Vagina (tissue), 2 donors: ENCODE measurements at regions not wholly inside any gene's neighbourhood (a gene's known extent, or its start where the extent isn't known, plus 50 kb on each side); places are given as distances from the start of the nearest gene placed in this dataset.

Experiments used
- POLR2A ChIP-seq, 2 donors: fragments of 450-650 bp; IDR thresholded peaks; one replicate each; pipeline ENCODE4 v1.6.1; 2017; ENCODE audit warnings: antibody characterized with exemption in 2 of 2, mild to moderate bottlenecking in 2 of 2, moderate library complexity in 2 of 2
- POLR2AphosphoS5 ChIP-seq, 2 donors: sonication (generic); formaldehyde crosslinking; IDR thresholded peaks; one replicate each; pipeline ENCODE4 v1.9.0; 2017; ENCODE audit warnings: antibody characterized with exemption in 2 of 2, mild to moderate bottlenecking in 2 of 2, low read depth in 1 of 2; ENCODE audit not compliant: insufficient read depth in 1 of 2
- TF ChIP-seq, protein P1 (sequence below), 3 experiments: fragments of 450-650 bp in 2 of 3; fragments of 200-600 bp in 1 of 3; sonication (generic) in 1 of 3; IDR thresholded peaks; one replicate each; pipeline ENCODE4 v1.5.1; 2017 to 2019; ENCODE audit warnings: antibody characterized with exemption in 3 of 3, mild to moderate bottlenecking in 2 of 3, moderate library complexity in 2 of 3

GRCh38 chr4:91989914-91990313 lies 313.9 kb upstream of the GRID2 start:
- TF ChIP-seq, protein P1, sequence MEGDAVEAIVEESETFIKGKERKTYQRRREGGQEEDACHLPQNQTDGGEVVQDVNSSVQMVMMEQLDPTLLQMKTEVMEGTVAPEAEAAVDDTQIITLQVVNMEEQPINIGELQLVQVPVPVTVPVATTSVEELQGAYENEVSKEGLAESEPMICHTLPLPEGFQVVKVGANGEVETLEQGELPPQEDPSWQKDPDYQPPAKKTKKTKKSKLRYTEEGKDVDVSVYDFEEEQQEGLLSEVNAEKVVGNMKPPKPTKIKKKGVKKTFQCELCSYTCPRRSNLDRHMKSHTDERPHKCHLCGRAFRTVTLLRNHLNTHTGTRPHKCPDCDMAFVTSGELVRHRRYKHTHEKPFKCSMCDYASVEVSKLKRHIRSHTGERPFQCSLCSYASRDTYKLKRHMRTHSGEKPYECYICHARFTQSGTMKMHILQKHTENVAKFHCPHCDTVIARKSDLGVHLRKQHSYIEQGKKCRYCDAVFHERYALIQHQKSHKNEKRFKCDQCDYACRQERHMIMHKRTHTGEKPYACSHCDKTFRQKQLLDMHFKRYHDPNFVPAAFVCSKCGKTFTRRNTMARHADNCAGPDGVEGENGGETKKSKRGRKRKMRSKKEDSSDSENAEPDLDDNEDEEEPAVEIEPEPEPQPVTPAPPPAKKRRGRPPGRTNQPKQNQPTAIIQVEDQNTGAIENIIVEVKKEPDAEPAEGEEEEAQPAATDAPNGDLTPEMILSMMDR (IDR thresholded peaks at IDR 0.05) = no peak
- TF ChIP-seq POLR2A (IDR thresholded peaks at IDR 0.05) = no peak
- no peak for TF ChIP-seq POLR2AphosphoS5 (IDR thresholded peaks at IDR 0.05; ENCODE audit: insufficient read depth in 1 of 2, low read depth in 1 of 2)
